Motor neuron (in vitro differentiated cells): ENCODE measurements at regions not wholly inside any gene's neighbourhood (a gene's known extent, or its start where the extent isn't known, plus 50 kb on each side); places are given as distances from the start of the nearest gene placed in this dataset.

Experiments
- ATAC-seq, 8 experiments: fragments of 200-7000 bp; cut with Tn5 transposase; replicated peaks in 6 of 8; 2 replicates each; pipeline ENCODE4 v1.8.0; 2021; ENCODE audit warnings: mild to moderate bottlenecking in 8 of 8, moderate library complexity in 8 of 8
- H3K27ac ChIP-seq, 2 donors: fragments of 250-450 bp; sonication (Bioruptor Pico); 2 replicates each; pipeline ENCODE4 v1.9.0; 2021; ENCODE audit warnings: antibody characterized with exemption in 2 of 2, mild to moderate bottlenecking in 2 of 2, moderate library complexity in 1 of 2
- H3K4me1 ChIP-seq, 2 donors: fragments of 250-450 bp; sonication (Bioruptor Pico); replicated peaks in 1 of 2; 2 replicates each; pipeline ENCODE4 v1.6.1; 2021; ENCODE audit warnings: antibody characterized with exemption in 2 of 2, mild to moderate bottlenecking in 2 of 2, moderate library complexity in 1 of 2
- H3K4me3 ChIP-seq, 5 donors: fragments of 250-450 bp; sonication (Bioruptor Pico); 2 replicates each; pipeline ENCODE4 v1.9.0; 2021; ENCODE audit warnings: antibody characterized with exemption in 5 of 5, mild to moderate bottlenecking in 5 of 5, moderate library complexity in 4 of 5
- WGBS, 10 experiments: fragments of 450-650 bp; shearing (Covaris generic); methylation state at CpG; one replicate each; pipeline ENCODE4 v1.0.0; 2022; 5-methylcytosine and 5-hydroxymethylcytosine counted together
- in situ Hi-C, 9 experiments: fragments of 400-800 bp; cut with MboI; loops; one replicate each; pipeline ENCODE4 v1.15.0; 2021; ENCODE audit warnings: low sequenced_read_pairs in 9 of 9, low pct_unique_long_range_greater_than_20kb in 2 of 9; ENCODE audit not compliant: unreplicated experiment in 9 of 9

DNA sequence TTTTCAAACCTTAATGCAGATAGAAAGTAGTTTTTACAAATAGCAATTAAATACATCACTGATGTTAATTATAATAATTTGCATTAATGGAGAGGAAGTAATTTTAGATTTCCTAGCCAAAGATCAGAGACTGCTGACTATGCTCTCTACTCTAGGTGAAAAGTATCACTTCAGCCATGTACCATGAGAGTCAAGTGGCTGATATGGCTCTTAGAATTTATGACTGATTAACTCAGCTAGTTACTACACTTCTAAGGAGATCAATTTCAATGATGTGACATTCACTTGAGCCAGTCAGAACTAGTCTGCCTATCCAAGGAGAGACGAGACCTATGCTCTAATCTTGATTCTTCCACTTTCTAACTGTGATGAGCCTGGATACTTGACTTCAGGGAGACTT, 405.7 kb upstream of the RORA start:
- peak in 2 of 8 experiments; percentile 23 to 29 for ATAC-seq
- Histone ChIP-seq H3K4me1 (no peaks in the 10 kb centered on the region), H3K27ac (no peak overlapping the region), H3K4me3 (no peak overlapping the region)
- WGBS, 10 experiments: 0 to 100% (median 33%) methylated on average over 1 of the region's 1 CpG; no CpG with 5 or more reads in 5 of the 10 experiments
- in situ Hi-C loops: no loop called here

DNA sequence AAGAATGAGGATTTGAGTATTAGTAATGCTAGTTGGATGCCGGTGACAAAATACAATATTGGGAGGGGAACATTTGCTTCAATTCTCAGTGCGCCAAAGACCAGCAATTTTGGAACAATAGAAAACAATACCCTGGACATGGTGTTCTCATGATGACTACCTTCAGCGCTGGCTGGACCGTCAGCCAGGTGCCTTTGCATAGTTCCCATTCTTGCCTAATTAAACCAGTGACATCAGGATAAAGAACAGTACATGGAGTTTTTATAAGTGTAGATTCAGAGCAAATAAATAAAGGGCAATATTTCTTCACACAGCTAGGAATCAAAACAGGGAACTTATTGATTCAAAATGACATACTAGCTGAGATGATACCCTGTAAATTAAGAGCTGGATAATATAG, 404.8 kb upstream of the RORA start:
- Histone ChIP-seq H3K27ac (no peak overlapping the region), H3K4me1 (no peaks in the 10 kb centered on the region), H3K4me3 (no peak overlapping the region)
- in situ Hi-C loops: no loop called here
- WGBS, 10 experiments: 41 to 100% (median 95%) methylated on average over 1 to 4 of the region's 4 CpGs
- ATAC-seq: no peak

DNA sequence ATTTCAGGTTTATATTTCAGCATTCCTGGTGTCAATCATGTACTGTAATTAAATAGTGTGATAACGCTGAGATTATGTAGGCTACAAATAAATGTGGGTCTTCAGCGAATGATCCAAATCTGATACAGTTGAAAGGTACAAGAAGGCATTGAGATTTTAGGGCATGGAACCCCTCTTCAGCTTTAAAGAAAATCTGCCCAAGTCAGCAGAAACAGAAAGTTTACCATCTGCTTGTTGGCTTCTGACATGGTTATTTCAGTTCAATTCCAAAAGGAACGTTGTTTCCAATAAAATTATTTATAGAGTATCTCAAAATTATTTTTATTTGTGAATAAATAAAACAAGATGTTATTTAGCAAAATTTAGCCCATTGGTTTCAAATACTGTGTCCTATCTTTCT, 400.2 kb upstream of the RORA start:
- 0 to 100% (median 73%) methylated on average over 2 to 3 of the region's 3 CpGs; no CpG with 5 or more reads in 1 of the 10 experiments for WGBS, 10 experiments
- no peaks in the 10 kb centered on the region for H3K4me1 ChIP-seq
- in situ Hi-C loops: no loop called here
- H3K4me3 ChIP-seq: no peak overlapping the region
- H3K27ac ChIP-seq: no peak overlapping the region
- ATAC-seq: no peak

DNA sequence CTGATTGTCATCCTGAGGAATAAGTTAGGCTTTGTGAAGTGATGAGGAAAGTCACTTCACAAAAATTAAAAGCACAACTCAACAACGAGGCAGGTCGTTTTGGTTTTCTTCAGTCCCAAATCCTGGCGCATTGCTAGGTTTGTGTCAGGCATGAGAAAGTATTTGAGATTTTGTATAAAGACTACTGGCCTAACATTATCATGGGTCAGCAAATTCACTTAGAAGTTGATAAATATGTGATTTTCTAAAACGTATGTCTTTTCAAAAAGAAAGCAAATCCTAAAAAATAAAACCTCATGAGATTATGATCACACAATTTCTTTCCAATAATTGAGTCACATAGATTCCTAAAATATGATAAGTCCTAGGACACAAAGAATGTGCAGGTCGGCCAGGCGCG, 395.8 kb upstream of the RORA start:
- in situ Hi-C loops: no loop called here
- H3K4me3 ChIP-seq: no peak overlapping the region
- no peak overlapping the region for H3K27ac ChIP-seq
- ATAC-seq: no peak
- 41 to 100% (median 86%) methylated on average over 3 to 7 of the region's 7 CpGs for WGBS, 10 experiments
- peaks cover 3 to 6% of the 10 kb centered on the region in 2 donors for H3K4me1 ChIP-seq

DNA sequence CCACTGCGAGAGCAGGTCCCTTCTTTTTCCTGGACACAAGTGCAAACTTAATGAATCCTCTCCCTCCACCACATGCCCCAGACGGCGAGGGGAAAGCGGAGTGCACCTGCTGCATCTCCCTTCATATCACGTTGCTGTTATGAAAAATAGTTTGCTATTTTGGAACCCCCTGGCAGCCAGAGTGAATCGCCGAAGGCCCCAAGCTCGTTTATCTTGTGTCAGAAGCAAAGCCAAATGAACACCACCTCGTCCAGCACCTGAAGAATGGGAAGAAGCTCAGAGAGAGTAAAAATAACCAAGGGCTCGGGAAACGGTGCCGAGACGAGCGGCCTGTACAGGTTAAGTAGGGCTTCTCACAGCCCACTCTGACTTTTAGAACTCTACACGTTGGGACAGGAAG, 394.6 kb upstream of the RORA start:
- Histone ChIP-seq H3K4me3 (no peak overlapping the region), H3K4me1 (peaks cover 3 to 6% of the 10 kb centered on the region in 2 donors), H3K27ac (no peak overlapping the region)
- in situ Hi-C loops: no loop called here
- ATAC-seq: no peak
- 38 to 100% (median 84%) methylated on average over 1 to 12 of the region's 15 CpGs; no CpG with 5 or more reads in 1 of the 10 experiments for WGBS, 10 experiments

DNA sequence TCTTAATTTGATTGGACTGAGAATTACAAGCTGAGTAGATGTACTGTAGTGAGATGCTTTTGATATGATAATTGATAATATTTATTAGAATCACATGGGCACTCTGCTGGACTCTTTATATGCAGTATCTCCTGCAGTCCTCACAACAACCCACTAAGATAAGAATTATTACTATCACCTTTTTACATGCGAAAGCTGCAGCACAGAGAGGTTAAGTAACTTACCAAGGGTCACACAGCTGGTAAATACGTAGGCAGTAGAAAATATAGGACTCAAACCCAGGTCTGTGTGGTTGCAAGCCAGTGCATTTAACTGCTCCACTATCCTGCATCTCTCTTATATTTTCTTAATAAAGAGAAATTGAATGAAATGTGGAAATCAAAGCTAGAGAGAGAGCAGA, 392.8 kb upstream of the RORA start:
- H3K4me1 ChIP-seq: peaks cover 3 to 6% of the 10 kb centered on the region in 2 donors
- H3K4me3 ChIP-seq: no peak overlapping the region
- in situ Hi-C loops: no loop called here
- no peak for ATAC-seq
- no peak overlapping the region for H3K27ac ChIP-seq
- WGBS, 10 experiments: 44 to 100% (median 90%) methylated on average over 1 to 2 of the region's 2 CpGs; no CpG with 5 or more reads in 5 of the 10 experiments

DNA sequence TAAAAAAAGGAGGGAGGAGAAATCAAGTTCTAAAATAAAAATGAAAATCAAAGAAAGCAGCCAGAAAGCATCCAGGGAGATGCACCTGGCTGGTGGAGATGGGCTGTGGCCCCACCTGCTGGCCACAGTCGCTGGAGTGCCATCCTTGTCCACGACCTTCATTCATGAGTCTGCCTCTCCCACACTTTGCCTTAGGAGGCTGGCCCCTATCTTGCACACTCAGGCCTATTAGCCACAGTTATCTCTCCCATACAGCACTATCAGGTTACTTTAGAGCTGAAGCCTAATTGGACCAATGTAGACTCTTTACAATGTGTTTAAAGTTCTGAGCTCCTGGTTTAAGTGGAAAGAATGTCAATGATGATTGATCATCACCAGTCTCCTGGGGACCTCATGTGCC, 392.0 kb upstream of the RORA start:
- Histone ChIP-seq H3K4me1 (peaks cover 3 to 6% of the 10 kb centered on the region in 2 donors), H3K27ac (no peak overlapping the region), H3K4me3 (no peak overlapping the region)
- in situ Hi-C loops: no loop called here
- peak; percentile 48 to 91 (median 61) for ATAC-seq
- WGBS, 10 experiments: 0 to 10% (median 0%) methylated on average over 1 to 2 of the region's 2 CpGs; no CpG with 5 or more reads in 4 of the 10 experiments

DNA sequence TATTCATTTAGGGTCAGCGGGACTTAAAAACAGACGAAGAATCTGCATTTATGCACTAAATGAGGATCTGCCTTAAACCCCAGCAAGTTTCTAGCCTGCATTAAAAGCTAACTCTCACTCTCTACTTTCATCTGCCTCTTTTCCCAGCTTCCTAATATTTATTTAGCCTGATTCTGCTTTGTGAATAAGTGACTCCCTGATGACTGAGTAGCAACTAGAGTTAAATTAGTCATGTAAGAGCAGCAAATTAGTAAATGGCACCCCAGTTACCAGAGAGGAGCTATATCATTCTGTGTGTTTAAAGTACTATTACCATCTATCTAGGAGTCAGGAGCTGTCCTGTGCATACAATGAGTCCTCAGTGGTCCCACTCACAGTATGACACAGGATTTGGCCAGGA, 391.0 kb upstream of the RORA start:
- H3K27ac ChIP-seq: no peak overlapping the region
- in situ Hi-C loops: no loop called here
- H3K4me3 ChIP-seq: no peak overlapping the region
- WGBS, 10 experiments: 0 to 100% (median 70%) methylated on average over 1 to 2 of the region's 2 CpGs; no CpG with 5 or more reads in 1 of the 10 experiments
- peaks cover 3 to 6% of the 10 kb centered on the region in 2 donors for H3K4me1 ChIP-seq
- peak in 1 of 8 experiments; percentile 27 for ATAC-seq

DNA sequence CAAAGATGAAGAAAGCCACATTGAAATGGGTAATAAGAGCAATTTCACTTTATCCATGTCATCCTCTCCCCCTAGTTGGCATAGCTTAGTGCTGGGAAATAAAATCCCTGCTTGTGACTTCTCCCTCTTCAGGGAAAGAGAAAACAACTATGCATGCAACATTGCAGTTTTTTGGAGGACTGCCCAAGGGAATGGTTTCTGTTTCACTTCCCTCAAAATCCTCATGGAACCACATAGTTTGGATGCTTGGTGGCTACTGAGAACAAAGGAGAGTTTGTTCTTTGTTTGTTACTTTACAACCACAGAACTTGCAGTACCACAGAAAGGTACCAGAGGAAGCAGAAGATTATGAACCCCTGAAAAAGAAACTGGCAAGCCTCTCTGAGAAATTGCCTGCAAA, 384.6 kb upstream of the RORA start:
- ATAC-seq: no peak
- Histone ChIP-seq H3K27ac (no peak overlapping the region), H3K4me1 (no peaks in the 10 kb centered on the region), H3K4me3 (no peak overlapping the region)
- in situ Hi-C loops: no loop called here

DNA sequence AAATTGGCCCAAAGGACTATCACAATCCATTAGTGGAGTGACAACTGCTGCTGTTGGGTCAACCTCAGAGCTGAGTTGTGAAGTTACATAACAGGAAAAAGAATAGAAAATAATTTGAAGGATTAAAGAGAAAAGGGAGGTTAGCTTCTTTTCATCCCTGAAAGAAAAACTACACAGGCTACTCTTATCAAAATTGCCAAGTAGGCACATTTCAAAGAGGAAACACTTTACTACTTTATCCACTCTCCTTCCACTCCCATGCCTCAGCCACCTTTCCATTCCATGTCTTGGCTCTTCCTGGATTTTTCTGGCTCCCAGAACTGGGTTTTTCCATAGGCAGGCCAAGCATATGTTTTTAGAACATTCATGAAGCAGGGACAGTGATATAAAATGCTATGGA, 384.0 kb upstream of the RORA start:
- Histone ChIP-seq H3K4me3 (no peak overlapping the region), H3K4me1 (no peaks in the 10 kb centered on the region), H3K27ac (no peak overlapping the region)
- in situ Hi-C loops: no loop called here
- ATAC-seq: no peak

DNA sequence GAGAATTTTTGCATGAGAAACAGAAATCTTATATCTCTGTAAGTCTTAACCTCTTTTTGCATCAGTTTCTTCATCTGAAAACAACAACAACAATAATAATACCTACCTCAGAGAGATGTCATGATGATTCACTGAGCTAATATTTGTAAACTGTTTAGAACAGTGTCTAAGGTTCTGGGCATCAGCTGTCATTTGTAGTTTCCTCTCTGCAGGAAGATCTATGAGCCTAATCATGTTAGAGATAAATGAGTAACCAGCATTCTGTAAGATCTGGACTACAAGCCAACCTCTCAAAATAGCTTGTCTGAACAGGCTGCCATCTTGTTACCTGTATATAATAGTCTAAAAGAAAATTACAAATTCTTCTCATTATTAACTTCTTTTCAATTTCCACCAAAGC, 383.0 kb upstream of the RORA start:
- no peak for ATAC-seq
- no peak overlapping the region for H3K27ac ChIP-seq
- H3K4me1 ChIP-seq: no peaks in the 10 kb centered on the region
- no peak overlapping the region for H3K4me3 ChIP-seq
- in situ Hi-C loops: no loop called here

DNA sequence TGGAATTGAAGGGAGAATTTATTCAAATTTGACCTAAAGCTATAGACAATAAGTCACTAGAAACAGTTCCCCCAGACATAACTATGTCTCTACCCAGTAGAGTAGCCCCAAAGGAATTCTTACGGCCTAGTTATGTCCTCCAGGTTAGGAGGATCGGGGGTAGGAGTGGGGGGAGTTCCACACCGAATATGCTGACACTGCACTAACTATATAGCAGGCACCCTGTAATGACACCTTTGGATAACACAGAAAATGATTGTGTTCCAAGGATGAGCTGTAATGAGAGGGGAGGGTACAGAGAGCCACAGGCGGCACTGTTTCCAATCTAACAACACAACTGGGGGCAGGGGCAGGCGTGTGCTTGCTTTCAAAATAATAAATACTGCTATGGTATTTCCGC, 376.2 kb upstream of the RORA start:
- no peak overlapping the region for H3K27ac ChIP-seq
- no peak for ATAC-seq
- no peaks in the 10 kb centered on the region for H3K4me1 ChIP-seq
- in situ Hi-C loops: no loop called here
- H3K4me3 ChIP-seq: no peak overlapping the region
- 29 to 100% (median 84%) methylated on average over 1 to 4 of the region's 6 CpGs; no CpG with 5 or more reads in 1 of the 10 experiments for WGBS, 10 experiments

DNA sequence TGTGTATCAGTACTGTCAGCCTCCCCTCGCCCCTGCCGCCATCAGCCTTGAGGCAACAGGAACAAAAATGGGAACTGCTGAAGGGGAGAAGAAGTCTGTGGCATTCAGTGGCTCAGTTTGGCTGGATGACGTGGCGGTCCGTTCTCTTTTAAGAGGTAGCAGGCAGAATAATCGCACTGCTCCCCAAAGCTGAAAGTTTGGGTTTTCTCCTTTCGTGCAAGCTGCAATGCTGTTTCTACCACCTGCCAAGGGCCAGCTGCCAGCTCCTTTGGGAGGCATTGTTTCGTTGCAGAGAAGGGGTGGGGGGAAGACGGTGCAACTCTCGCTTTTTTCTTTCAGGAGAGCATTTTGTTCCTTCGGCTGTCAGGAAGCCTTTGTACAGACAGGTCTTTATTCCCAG, 369.6 kb upstream of the RORA start:
- 33 to 61% (median 50%) methylated on average over 1 to 11 of the region's 11 CpGs for WGBS, 10 experiments
- Histone ChIP-seq H3K27ac (no peak overlapping the region), H3K4me3 (no peak overlapping the region), H3K4me1 (no peaks in the 10 kb centered on the region)
- in situ Hi-C loops: no loop called here
- ATAC-seq: no peak

DNA sequence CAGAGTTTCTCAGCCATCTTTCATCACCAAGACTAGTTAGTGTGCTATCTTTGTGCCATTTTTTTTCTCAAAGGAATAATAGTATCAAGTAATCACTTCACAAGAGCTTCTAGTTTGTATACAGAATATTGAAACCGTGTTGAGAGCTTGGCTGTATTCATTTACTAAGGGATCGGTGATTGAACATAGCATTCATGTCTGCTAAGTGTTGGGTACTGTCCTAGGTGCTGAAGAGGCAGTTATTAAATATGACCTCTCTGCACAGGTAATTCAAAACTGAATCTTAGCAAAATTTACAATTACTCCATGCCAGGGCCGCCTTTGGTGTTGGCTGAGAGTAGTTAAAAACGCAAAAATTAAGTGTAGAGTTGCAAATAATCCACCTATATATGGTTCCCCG, 355.3 kb upstream of the RORA start:
- Histone ChIP-seq H3K27ac (no peak overlapping the region), H3K4me1 (no peaks in the 10 kb centered on the region), H3K4me3 (no peak overlapping the region)
- no peak for ATAC-seq
- 0 to 92% (median 53%) methylated on average over 1 to 5 of the region's 5 CpGs for WGBS, 10 experiments
- in situ Hi-C loops: no loop called here

DNA sequence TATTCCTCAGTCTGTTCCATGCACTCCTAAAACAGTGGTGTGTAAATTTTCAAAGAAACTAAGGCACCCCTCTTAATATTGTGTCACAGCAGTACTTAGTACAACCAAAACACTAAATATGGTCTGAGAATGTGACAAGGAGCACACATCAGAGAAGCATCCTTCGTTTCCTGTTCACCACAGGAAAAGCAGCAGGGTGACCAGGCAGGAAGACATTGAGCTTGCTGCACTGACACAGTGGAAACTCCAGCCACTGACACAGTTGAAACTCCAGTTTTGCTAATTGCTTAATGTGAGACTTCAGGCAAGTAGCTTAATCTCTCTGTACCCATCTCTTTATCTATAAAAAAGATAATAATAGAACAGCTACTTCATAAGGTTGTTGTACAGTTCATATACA, 353.0 kb upstream of the RORA start:
- WGBS, 10 experiments: 0 to 75% (median 30%) methylated on average over 1 of the region's 1 CpG; no CpG with 5 or more reads in 4 of the 10 experiments
- no peak overlapping the region for H3K27ac ChIP-seq
- H3K4me3 ChIP-seq: no peak overlapping the region
- ATAC-seq: no peak
- in situ Hi-C loops: no loop called here
- no peaks in the 10 kb centered on the region for H3K4me1 ChIP-seq
